Upper lobe of left lung (tissue), 6 donors: ENCODE measurements at regions not wholly inside any gene's neighbourhood (a gene's known extent, or its start where the extent isn't known, plus 50 kb on each side); places are given as distances from the start of the nearest gene placed in this dataset.

Source experiments
- ATAC-seq, 2 donors: fragments of 200-7000 bp; cut with Tn5 transposase; one replicate each; pipeline ENCODE4 v1.9.1; 2022; ENCODE audit warnings: mild to moderate bottlenecking in 2 of 2, moderate library complexity in 2 of 2; ENCODE audit not compliant: low FRiP score in 2 of 2
- DNase-seq, 2 donors: peaks; one replicate each; pipeline ENCODE4 v3.0.0-alpha.2; 2019 to 2020
- H3K27ac ChIP-seq, 4 donors: fragments of 200-600 bp; sonication (generic); one replicate each; pipeline ENCODE4 v1.5.1; 2016 to 2019
- H3K27me3 ChIP-seq, 4 donors: fragments of 200-600 bp; sonication (generic); one replicate each; pipeline ENCODE4 v1.5.1; 2017 to 2019
- H3K36me3 ChIP-seq, 4 donors: fragments of 200-600 bp; sonication (generic); one replicate each; pipeline ENCODE4 v1.5.1; 2016 to 2019
- H3K4me1 ChIP-seq, 4 donors: fragments of 200-600 bp; sonication (generic); one replicate each; pipeline ENCODE4 v1.5.1; 2018 to 2019
- H3K4me3 ChIP-seq, 4 donors: fragments of 200-600 bp; sonication (generic); one replicate each; pipeline ENCODE4 v1.5.1; 2017 to 2019; ENCODE audit warnings: mild to moderate bottlenecking in 2 of 4, moderate library complexity in 1 of 4
- H3K9me3 ChIP-seq, 4 donors: fragments of 200-600 bp; sonication (generic); one replicate each; pipeline ENCODE4 v1.5.1; 2018 to 2019
- EP300 ChIP-seq, 4 donors: sonication (generic); formaldehyde crosslinking; IDR thresholded peaks; one replicate each; pipeline ENCODE4 v1.5.1; 2017; ENCODE audit warnings: antibody characterized with exemption in 4 of 4, control low read depth in 2 of 4
- POLR2A ChIP-seq, 4 donors: fragments of 450-650 bp; IDR thresholded peaks; one replicate each; pipeline ENCODE4 v1.5.1; 2016 to 2017; ENCODE audit warnings: antibody characterized with exemption in 4 of 4, mild to moderate bottlenecking in 2 of 4
- POLR2AphosphoS5 ChIP-seq, 2 donors: sonication (generic); formaldehyde crosslinking; IDR thresholded peaks; one replicate each; pipeline ENCODE4 v1.5.1; 2017; ENCODE audit warnings: antibody characterized with exemption in 2 of 2
- WGBS, 2 donors: methylation state at CpG; one replicate each; pipeline ENCODE4 v1.1.5; 2017 to 2018; 5-methylcytosine and 5-hydroxymethylcytosine counted together
- TF ChIP-seq, protein P1 (sequence below), 6 experiments: fragments of 450-650 bp in 4 of 6; fragments of 200-600 bp in 2 of 6; sonication (generic) in 2 of 6; IDR thresholded peaks; one replicate each; pipeline ENCODE4 v1.5.1; 2016 to 2019; ENCODE audit warnings: antibody characterized with exemption in 6 of 6
- donor health status: DM: no; HTN: no; CAD: no; lungs with moderate emphysema.
- donor health status: DM: no; HTN: yes; CAD: no; lungs with severe emphysema.

DNA sequence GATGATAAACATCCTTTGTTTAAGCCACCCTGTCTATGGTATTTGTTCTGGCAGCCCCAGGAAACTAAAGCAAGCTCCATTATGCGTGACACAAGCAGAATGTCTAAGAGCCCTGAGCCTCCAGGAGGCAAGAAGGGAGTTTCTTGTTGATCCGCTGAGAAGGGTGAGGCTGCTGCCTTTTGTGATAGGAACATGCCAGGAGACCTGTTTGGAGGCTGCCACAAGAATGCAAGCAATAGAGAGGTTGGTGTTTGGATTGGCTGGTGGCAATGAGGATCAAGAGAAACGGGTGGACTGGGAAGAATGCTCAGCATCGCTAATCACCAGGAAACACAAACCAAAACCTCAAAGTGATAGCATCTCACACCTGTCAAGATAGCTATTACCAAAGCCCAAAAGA lies 104.8 kb downstream of the ASB7 start:
- ATAC-seq (no peak), DNase-seq (no peak)
- Histone ChIP-seq H3K9me3 (no peaks in the 10 kb centered on the region), H3K27me3 (no peaks in the 10 kb centered on the region), H3K36me3 (no peaks in the 10 kb centered on the region), H3K27ac (no peak overlapping the region), H3K4me3 (no peak overlapping the region), H3K4me1 (peaks cover 0 to 4% (median 1%) of the 10 kb centered on the region in 4 donors)
- 30 to 53% methylated on average over 4 of the region's 4 CpGs for WGBS, 2 donors
- TF ChIP-seq, protein P1, sequence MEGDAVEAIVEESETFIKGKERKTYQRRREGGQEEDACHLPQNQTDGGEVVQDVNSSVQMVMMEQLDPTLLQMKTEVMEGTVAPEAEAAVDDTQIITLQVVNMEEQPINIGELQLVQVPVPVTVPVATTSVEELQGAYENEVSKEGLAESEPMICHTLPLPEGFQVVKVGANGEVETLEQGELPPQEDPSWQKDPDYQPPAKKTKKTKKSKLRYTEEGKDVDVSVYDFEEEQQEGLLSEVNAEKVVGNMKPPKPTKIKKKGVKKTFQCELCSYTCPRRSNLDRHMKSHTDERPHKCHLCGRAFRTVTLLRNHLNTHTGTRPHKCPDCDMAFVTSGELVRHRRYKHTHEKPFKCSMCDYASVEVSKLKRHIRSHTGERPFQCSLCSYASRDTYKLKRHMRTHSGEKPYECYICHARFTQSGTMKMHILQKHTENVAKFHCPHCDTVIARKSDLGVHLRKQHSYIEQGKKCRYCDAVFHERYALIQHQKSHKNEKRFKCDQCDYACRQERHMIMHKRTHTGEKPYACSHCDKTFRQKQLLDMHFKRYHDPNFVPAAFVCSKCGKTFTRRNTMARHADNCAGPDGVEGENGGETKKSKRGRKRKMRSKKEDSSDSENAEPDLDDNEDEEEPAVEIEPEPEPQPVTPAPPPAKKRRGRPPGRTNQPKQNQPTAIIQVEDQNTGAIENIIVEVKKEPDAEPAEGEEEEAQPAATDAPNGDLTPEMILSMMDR (IDR thresholded peaks at IDR 0.05): no peak
- TF ChIP-seq EP300 (IDR thresholded peaks at IDR 0.05) (no peak), POLR2AphosphoS5 (IDR thresholded peaks at IDR 0.05) (no peak), POLR2A (IDR thresholded peaks at IDR 0.05) (no peak)

DNA sequence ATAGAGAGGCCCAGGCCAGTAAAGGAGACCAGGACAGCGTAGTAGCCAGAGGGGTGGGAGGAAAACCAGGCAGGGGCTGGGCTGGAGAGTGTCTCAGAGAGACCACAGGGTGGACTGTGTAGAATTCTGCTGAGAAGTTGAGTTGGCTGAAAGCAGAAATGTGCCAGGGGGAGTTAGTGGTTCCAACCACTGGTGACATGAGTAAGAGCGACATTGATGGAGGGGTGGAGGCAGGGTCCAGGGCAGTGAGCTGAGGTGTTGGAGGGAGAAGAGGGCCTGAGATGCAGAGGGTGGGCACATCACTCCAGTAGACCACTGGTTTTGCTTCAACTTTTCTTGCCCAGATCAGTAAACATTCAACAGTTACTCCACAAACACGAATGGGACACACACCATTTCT lies 106.5 kb downstream of the ASB7 start:
- Histone ChIP-seq H3K9me3 (no peaks in the 10 kb centered on the region), H3K4me1 (peaks cover 0 to 14% (median 7%) of the 10 kb centered on the region in 4 donors), H3K4me3 (no peak overlapping the region), H3K27me3 (no peaks in the 10 kb centered on the region), H3K27ac (no peak overlapping the region), H3K36me3 (no peaks in the 10 kb centered on the region)
- WGBS, 2 donors: 78 to 80% methylated on average over 3 of the region's 3 CpGs
- no peak for DNase-seq
- no peak for TF ChIP-seq POLR2A (IDR thresholded peaks at IDR 0.05)
- TF ChIP-seq, protein P1 (IDR thresholded peaks at IDR 0.05): no peak
- TF ChIP-seq POLR2AphosphoS5 (IDR thresholded peaks at IDR 0.05): no peak
- no peak for TF ChIP-seq EP300 (IDR thresholded peaks at IDR 0.05)
- no peak for ATAC-seq

DNA sequence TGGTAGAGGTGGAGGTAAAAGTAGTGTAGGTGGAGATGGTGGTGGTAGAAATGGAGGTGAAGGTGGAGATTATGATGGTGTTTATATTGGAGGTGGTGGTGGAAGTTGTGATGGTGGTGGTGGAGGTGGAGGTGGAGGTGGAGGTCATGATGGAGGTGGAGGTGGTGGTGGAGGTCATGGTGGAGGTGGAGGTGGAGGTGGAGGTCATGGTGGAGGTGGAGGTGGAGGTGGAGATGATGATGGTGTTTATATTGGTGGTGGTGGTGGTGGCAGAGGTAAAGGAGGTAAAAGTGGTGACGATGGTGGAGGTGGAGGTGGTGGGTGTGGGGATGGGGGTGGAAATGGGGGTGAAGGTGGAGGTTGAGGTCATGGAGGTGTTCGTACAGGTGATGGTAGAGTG lies 107.8 kb downstream of the ASB7 start:
- Histone ChIP-seq H3K27ac (no peak overlapping the region), H3K4me3 (no peak overlapping the region), H3K27me3 (no peaks in the 10 kb centered on the region), H3K4me1 (peaks cover 3 to 22% (median 17%) of the 10 kb centered on the region in 4 donors), H3K9me3 (no peaks in the 10 kb centered on the region), H3K36me3 (no peaks in the 10 kb centered on the region)
- no peak for DNase-seq
- TF ChIP-seq, protein P1 (IDR thresholded peaks at IDR 0.05): no peak
- TF ChIP-seq POLR2A (IDR thresholded peaks at IDR 0.05) (no peak), EP300 (IDR thresholded peaks at IDR 0.05) (no peak), POLR2AphosphoS5 (IDR thresholded peaks at IDR 0.05) (no peak)
- ATAC-seq: peak in 1 of 2 donors; percentile 83
- 45 to 48% methylated on average over 2 of the region's 2 CpGs for WGBS, 2 donors

DNA sequence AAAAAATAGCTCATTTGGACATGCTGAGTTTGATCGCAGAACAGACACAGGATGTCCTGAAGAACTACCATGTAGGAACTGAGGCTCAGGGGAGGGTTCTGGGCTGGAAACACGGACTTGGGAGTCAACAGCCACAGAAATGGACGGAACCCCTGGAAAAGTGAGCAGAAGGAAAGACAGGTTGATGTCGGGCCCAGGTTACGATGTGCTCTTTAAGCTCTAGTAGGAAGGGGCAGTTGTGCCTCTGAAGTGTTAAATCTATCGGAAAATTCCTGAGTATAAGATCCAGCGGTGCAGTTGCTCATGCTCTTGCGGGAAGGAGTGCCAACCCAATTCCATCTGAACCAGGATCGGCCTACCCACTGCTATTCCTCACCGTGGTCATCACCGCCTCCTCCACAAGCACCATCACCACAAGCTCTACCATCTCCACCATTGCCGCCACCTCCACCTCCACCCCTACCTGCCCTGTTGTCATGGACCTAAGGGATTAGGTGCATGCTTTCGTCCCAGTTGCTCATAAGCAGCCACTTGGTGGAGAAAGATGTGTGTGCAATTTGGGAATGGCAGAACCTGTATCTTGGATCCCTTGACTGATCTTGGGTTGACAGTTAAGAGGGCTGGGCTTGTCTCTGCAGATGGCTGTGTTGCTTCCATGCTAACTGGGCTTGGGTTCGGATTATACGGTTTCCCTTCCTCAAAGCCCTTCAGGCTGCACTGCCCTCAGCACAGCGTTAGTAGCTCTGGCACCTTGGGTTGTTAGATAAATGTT lies 108.5 kb downstream of the ASB7 start:
- TF ChIP-seq POLR2A (IDR thresholded peaks at IDR 0.05) (no peak), EP300 (IDR thresholded peaks at IDR 0.05) (no peak), POLR2AphosphoS5 (IDR thresholded peaks at IDR 0.05) (no peak)
- TF ChIP-seq, protein P1 (IDR thresholded peaks at IDR 0.05): no peak
- 88 to 93% methylated on average over 15 to 16 of the region's 16 CpGs for WGBS, 2 donors

More for the DNA sequence above, 108.5 kb downstream of the ASB7 start:
- no peaks in the 10 kb centered on the region for H3K27me3 ChIP-seq
- DNase-seq (no peak), ATAC-seq (no peak)
- H3K4me1 ChIP-seq: peaks cover 7 to 29% (median 24%) of the 10 kb centered on the region in 4 donors
- H3K9me3 ChIP-seq: no peaks in the 10 kb centered on the region
- no peak overlapping the region for H3K27ac ChIP-seq
- no peak overlapping the region for H3K4me3 ChIP-seq
- no peaks in the 10 kb centered on the region for H3K36me3 ChIP-seq
